RWPE1 (cell line): ENCODE measurements at regions not wholly inside any gene's neighbourhood (a gene's known extent, or its start where the extent isn't known, plus 50 kb on each side); places are given as distances from the start of the nearest gene placed in this dataset.

ENCODE experiments used
- CTCF ChIA-PET: fragments of 350-600 bp; sonication (Branson Sonifier 250); formaldehyde crosslinking; extraction: SDS; loops from one replicate; lab custom pipeline; 2021; lab: Yijun Ruan, JAX
- POLR2A ChIA-PET: fragments of 400-600 bp; formaldehyde crosslinking; extraction: SDS; loops from one replicate; lab custom pipeline; 2020; ENCODE audit warnings: antibody characterized with exemption; ENCODE audit not compliant: low non-redundant PET; lab: Yijun Ruan, JAX
- DNase-seq: peaks from one replicate; pipeline ENCODE4 v3.0.0; 2012; ENCODE audit warnings: low spot score
- H3K27ac ChIP-seq: fragments of 450-650 bp; 2 replicates; pipeline ENCODE4 v1.5.1; 2017
- CTCF ChIP-seq: fragments of 450-650 bp; conservative IDR thresholded peaks from 2 replicates; pipeline ENCODE4 v1.5.1; 2017; ENCODE audit warnings: low read depth, mild to moderate bottlenecking

GRCh38 chr10:108452533-108452932 is 1288.0 kb upstream of the SORCS1 start:
- POLR2A ChIA-PET, result no interaction called here
- DNase-seq, result no peak
- TF ChIP-seq CTCF, result no peak
- CTCF ChIA-PET, result no interaction called here
- no peak overlapping the region for H3K27ac ChIP-seq

- H3K27ac ChIP-seq, result no peak overlapping the region
- ChIA-PET POLR2A (no interaction called here), CTCF (interaction anchor here (0.6 kb wide), 1 partner anchor 37 kb away, joined by 3 read pairs; no protein-coding TSS in a partner anchor)
- DNase-seq, result no peak
- TF ChIP-seq CTCF, result no peak
Observed at GRCh38 chr10:108450280-108450679, 1285.8 kb upstream of the SORCS1 start.

GRCh38 chr10:108445746-108446145 is 1281.2 kb upstream of the SORCS1 start:
- POLR2A ChIA-PET, result no interaction called here
- CTCF ChIA-PET, result no interaction called here
- no peak for TF ChIP-seq CTCF

GRCh38 chr10:108443636-108444035 is 1279.1 kb upstream of the SORCS1 start:
- POLR2A ChIA-PET, result no interaction called here
- CTCF ChIA-PET, result no interaction called here

More at GRCh38 chr10:108445746-108446145, 1281.2 kb upstream of the SORCS1 start:
- DNase-seq, result no peak
- no peak overlapping the region for H3K27ac ChIP-seq

GRCh38 chr10:108439397-108439796 is 1274.9 kb upstream of the SORCS1 start:
- ChIA-PET CTCF (no interaction called here), POLR2A (no interaction called here)
- no peak overlapping the region for H3K27ac ChIP-seq
- DNase-seq, result no peak
- no peak for TF ChIP-seq CTCF

More at GRCh38 chr10:108443636-108444035, 1279.1 kb upstream of the SORCS1 start:
- TF ChIP-seq CTCF, result no peak
- H3K27ac ChIP-seq, result no peak overlapping the region
- no peak for DNase-seq

GRCh38 chr10:108436096-108436495 is 1271.6 kb upstream of the SORCS1 start:
- no peak overlapping the region for H3K27ac ChIP-seq
- no peak for DNase-seq
- ChIA-PET CTCF (no interaction called here), POLR2A (no interaction called here)
- TF ChIP-seq CTCF, result no peak
